Mesendoderm (in vitro differentiated cells): ENCODE measurements at regions not wholly inside any gene's neighbourhood (a gene's known extent, or its start where the extent isn't known, plus 50 kb on each side); places are given as distances from the start of the nearest gene placed in this dataset.

Source experiments
- DNase-seq: peaks from one replicate; pipeline ENCODE4 v3.0.0; 2013
- H2AK5ac ChIP-seq: 2 replicates; pipeline ENCODE4 v1.6.1; 2013; ENCODE audit warnings: low read length, inconsistent platforms
- H2BK120ac ChIP-seq: 2 replicates; pipeline ENCODE4 v1.6.1; 2013; ENCODE audit warnings: low read depth, mild to moderate bottlenecking, low read length, moderate library complexity, mixed read lengths
- H2BK15ac ChIP-seq: replicated peaks from 2 replicates; pipeline ENCODE4 v1.6.1; 2013; ENCODE audit warnings: low read depth, mild to moderate bottlenecking, moderate library complexity
- H2BK5ac ChIP-seq: 2 replicates; pipeline ENCODE4 v1.6.1; 2013; ENCODE audit warnings: low read length, inconsistent platforms
- H3K18ac ChIP-seq: 2 replicates; pipeline ENCODE4 v1.6.1; 2013; ENCODE audit warnings: mild to moderate bottlenecking, low read length, mixed read lengths
- H3K23ac ChIP-seq: one replicate; pipeline ENCODE4 v1.6.1; 2013; ENCODE audit warnings: low read length
- H3K27ac ChIP-seq: 2 replicates; pipeline ENCODE4 v1.5.1; 2013; ENCODE audit warnings: low read depth, mild to moderate bottlenecking, inconsistent platforms, low read length, moderate library complexity
- H3K27me3 ChIP-seq: 2 replicates; pipeline ENCODE4 v1.6.1; 2013; ENCODE audit warnings: low read length, control low read depth, mild to moderate bottlenecking, inconsistent platforms; ENCODE audit not compliant: insufficient read depth, poor library complexity
- H3K36me3 ChIP-seq: 2 replicates; pipeline ENCODE4 v1.6.1; 2013; ENCODE audit warnings: low read length, inconsistent platforms; ENCODE audit not compliant: control insufficient read depth, insufficient read depth
- H3K4ac ChIP-seq: one replicate; pipeline ENCODE4 v1.6.1; 2013; ENCODE audit warnings: low read depth, mild to moderate bottlenecking, low read length, moderate library complexity
- H3K4me1 ChIP-seq: 2 replicates; pipeline ENCODE4 v1.6.1; 2013; ENCODE audit warnings: low read depth, low read length, inconsistent platforms; ENCODE audit not compliant: control insufficient read depth
- H3K4me2 ChIP-seq: 2 replicates; pipeline ENCODE4 v1.6.1; 2013; ENCODE audit warnings: low read length
- H3K4me3 ChIP-seq: 2 replicates; pipeline ENCODE4 v1.5.1; 2013; ENCODE audit warnings: mild to moderate bottlenecking, low read length
- H3K56ac ChIP-seq: one replicate; pipeline ENCODE4 v1.6.1; 2013; ENCODE audit warnings: low read length
- H3K79me1 ChIP-seq: 2 replicates; pipeline ENCODE4 v1.6.1; 2013; ENCODE audit warnings: low read length, inconsistent platforms
- H3K79me2 ChIP-seq: 2 replicates; pipeline ENCODE4 v1.6.1; 2013; ENCODE audit warnings: mild to moderate bottlenecking, low read length; ENCODE audit not compliant: control insufficient read depth, insufficient read depth
- H3K9ac ChIP-seq: 2 replicates; pipeline ENCODE4 v1.6.1; 2013; ENCODE audit warnings: low read length, inconsistent platforms
- H4K5ac ChIP-seq: one replicate; pipeline ENCODE4 v1.6.1; 2013; ENCODE audit warnings: low read length
- H4K8ac ChIP-seq: one replicate; pipeline ENCODE4 v1.6.1; 2013; ENCODE audit warnings: low read depth, mild to moderate bottlenecking, control low read depth, low read length, moderate library complexity
- WGBS: extraction: QIAGEN DNeasy Blood & Tissue Kit; methylation state at CpG from one replicate; pipeline ENCODE4 v1.1.7; 2013; ENCODE audit warnings: low lambda C conversion rate, missing lambda C conversion rate; ENCODE audit not compliant: insufficient coverage; ENCODE audit errors: extremely low coverage; 5-methylcytosine and 5-hydroxymethylcytosine counted together

DNA sequence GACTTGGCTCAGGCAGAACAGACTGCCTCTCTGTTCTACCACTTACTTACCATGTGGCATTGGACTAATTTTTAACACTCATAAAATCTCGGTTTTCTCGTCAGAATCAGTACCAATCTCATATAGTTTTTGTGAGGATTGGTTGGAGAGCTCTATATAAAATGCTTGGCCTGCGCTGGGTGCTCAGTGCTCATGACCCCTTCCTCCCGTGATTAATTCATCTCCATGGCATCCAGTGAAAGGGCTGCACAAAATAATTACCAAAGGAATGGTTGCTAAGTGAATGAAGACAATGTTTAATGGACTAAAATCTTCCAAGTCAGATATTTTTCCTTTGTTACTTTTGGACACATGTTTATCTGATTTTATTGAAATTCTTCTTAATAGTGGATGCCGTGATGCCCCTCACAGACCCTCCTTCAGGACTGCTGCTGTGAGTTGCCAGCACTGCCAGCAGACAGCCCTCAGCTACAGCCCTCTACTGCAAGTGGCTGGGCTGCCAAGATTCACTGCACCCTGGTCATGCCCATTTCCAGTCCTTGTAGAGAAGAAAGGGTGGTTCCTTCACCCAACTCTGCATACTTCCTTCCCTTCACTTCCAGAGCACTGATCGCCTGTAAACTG lies 436.5 kb downstream of the LMO4 start:
- Histone ChIP-seq H3K4ac (no peak overlapping the region), H3K79me1 (no peaks in the 10 kb centered on the region), H3K79me2 (no peaks in the 10 kb centered on the region), H3K23ac (no peak overlapping the region), H3K56ac (no peak overlapping the region), H2BK120ac (no peak overlapping the region), H3K4me2 (no peak overlapping the region), H3K18ac (no peak overlapping the region), H2AK5ac (no peak overlapping the region), H3K36me3 (no peaks in the 10 kb centered on the region), H3K4me3 (no peak overlapping the region), H2BK15ac (no peak overlapping the region), H4K5ac (no peak overlapping the region), H3K4me1 (no peaks in the 10 kb centered on the region), H3K9ac (no peak overlapping the region), H4K8ac (no peak overlapping the region), H3K27me3 (no peaks in the 10 kb centered on the region), H3K27ac (no peak overlapping the region), H2BK5ac (no peak overlapping the region)
- no peak for DNase-seq
- WGBS = no CpG with 5 or more reads among the region's 6 CpGs

DNA sequence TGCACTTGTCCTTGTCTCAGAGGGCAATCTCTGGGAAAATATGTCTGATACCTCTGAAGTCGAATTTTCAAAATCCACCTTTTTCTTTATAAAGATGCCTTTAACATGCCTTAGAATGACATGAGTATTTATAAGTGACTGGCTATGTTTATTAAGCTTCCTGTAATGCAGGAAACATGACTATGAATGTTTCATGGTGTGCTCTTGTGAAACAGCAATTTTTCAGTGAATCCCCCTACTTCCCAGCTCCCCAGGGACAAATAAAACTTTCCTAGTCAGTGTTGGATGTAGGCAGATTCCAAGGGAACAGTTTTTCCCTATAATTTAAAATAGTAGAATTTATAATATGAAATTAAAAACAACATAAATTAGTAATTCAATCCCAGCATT lies 437.0 kb downstream of the LMO4 start:
- no peak overlapping the region for H2AK5ac ChIP-seq
- H4K5ac ChIP-seq = no peak overlapping the region
- H3K56ac ChIP-seq = no peak overlapping the region
- no peaks in the 10 kb centered on the region for H3K79me2 ChIP-seq
- H3K4ac ChIP-seq = no peak overlapping the region
- H4K8ac ChIP-seq = no peak overlapping the region
- no CpG with 5 or more reads among the region's 1 CpG for WGBS
- no peaks in the 10 kb centered on the region for H3K36me3 ChIP-seq
- H3K27ac ChIP-seq = no peak overlapping the region
- H2BK120ac ChIP-seq = no peak overlapping the region
- no peaks in the 10 kb centered on the region for H3K79me1 ChIP-seq
- no peak for DNase-seq
- H2BK15ac ChIP-seq = no peak overlapping the region
- no peak overlapping the region for H3K9ac ChIP-seq
- H3K4me3 ChIP-seq = no peak overlapping the region
- H3K4me2 ChIP-seq = no peak overlapping the region
- H3K27me3 ChIP-seq = no peaks in the 10 kb centered on the region
- H3K18ac ChIP-seq = no peak overlapping the region
- H3K23ac ChIP-seq = no peak overlapping the region
- no peaks in the 10 kb centered on the region for H3K4me1 ChIP-seq
- no peak overlapping the region for H2BK5ac ChIP-seq

GRCh38 chr1:87766737-87767136 lies 438.1 kb downstream of the LMO4 start:
- Histone ChIP-seq H3K56ac (no peak overlapping the region), H2AK5ac (no peak overlapping the region), H3K9ac (no peak overlapping the region), H3K4me1 (no peaks in the 10 kb centered on the region), H3K79me1 (no peaks in the 10 kb centered on the region), H4K5ac (no peak overlapping the region), H3K79me2 (no peaks in the 10 kb centered on the region), H3K27ac (no peak overlapping the region), H3K4me2 (no peak overlapping the region), H3K4me3 (no peak overlapping the region), H2BK120ac (no peak overlapping the region), H2BK5ac (no peak overlapping the region), H3K23ac (no peak overlapping the region), H3K27me3 (no peaks in the 10 kb centered on the region), H3K4ac (no peak overlapping the region), H3K36me3 (no peaks in the 10 kb centered on the region), H2BK15ac (no peak overlapping the region), H4K8ac (no peak overlapping the region), H3K18ac (no peak overlapping the region)
- no peak for DNase-seq
- WGBS = no CpG with 5 or more reads among the region's 1 CpG

DNA sequence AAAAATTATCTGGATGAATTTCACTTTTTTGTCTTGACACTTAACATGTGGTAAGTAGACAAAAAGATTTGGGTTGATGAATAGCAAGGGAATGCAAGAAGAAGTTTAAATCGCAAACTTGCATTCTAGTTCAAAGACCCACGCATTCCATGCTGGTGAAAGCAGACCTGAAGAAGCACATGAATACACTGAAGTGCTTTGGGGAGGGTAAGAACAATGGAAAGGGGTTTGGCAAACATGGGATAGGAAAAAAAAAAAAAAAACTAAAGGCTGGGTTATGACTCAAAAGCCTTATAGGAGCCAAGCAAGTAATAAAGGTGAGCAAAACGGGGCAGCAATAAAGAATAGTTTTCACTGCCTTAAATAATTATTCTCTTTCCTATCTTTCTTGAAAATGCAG lies 450.2 kb downstream of the LMO4 start:
- no peaks in the 10 kb centered on the region for H3K36me3 ChIP-seq
- no CpG with 5 or more reads among the region's 3 CpGs for WGBS
- H4K5ac ChIP-seq = no peak overlapping the region
- no peaks in the 10 kb centered on the region for H3K4me1 ChIP-seq
- H3K9ac ChIP-seq = no peak overlapping the region
- H3K79me1 ChIP-seq = no peaks in the 10 kb centered on the region
- no peak overlapping the region for H3K27ac ChIP-seq
- DNase-seq = peak; percentile 67
- no peak overlapping the region for H3K4me3 ChIP-seq
- no peak overlapping the region for H2BK5ac ChIP-seq
- no peak overlapping the region for H3K56ac ChIP-seq
- no peaks in the 10 kb centered on the region for H3K27me3 ChIP-seq
- H2BK15ac ChIP-seq = no peak overlapping the region
- no peaks in the 10 kb centered on the region for H3K79me2 ChIP-seq
- no peak overlapping the region for H3K4me2 ChIP-seq
- H3K23ac ChIP-seq = no peak overlapping the region
- no peak overlapping the region for H3K18ac ChIP-seq
- H2BK120ac ChIP-seq = no peak overlapping the region
- H3K4ac ChIP-seq = no peak overlapping the region
- H2AK5ac ChIP-seq = no peak overlapping the region
- no peak overlapping the region for H4K8ac ChIP-seq

DNA sequence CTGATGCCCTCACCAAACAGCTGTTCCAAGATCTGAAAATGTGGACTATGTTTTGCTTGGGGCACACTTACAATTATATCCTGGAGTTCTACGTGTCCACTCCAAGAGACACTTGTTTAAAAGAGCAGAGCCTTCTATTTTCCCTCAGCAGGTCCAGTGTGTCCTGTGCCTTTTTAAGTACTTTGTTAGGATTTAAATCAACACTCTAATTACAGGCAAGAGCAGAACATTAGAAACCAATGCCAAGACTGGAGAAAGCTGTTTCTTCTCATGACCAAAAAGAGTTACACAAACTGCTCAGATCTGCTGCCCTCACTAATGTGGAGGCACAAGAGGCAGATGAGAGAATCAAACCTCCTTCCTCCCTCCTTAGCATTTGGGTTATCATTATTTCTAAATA lies 452.9 kb downstream of the LMO4 start:
- Histone ChIP-seq H3K4me1 (no peaks in the 10 kb centered on the region), H3K23ac (no peak overlapping the region), H3K27me3 (no peaks in the 10 kb centered on the region), H3K56ac (no peak overlapping the region), H2BK120ac (no peak overlapping the region), H3K36me3 (no peaks in the 10 kb centered on the region), H3K4me3 (no peak overlapping the region), H3K18ac (no peak overlapping the region), H4K5ac (no peak overlapping the region), H2AK5ac (no peak overlapping the region), H2BK15ac (no peak overlapping the region), H3K27ac (no peak overlapping the region), H3K4me2 (no peak overlapping the region), H3K79me2 (no peaks in the 10 kb centered on the region), H3K4ac (no peak overlapping the region), H2BK5ac (no peak overlapping the region), H4K8ac (no peak overlapping the region), H3K9ac (no peak overlapping the region), H3K79me1 (no peaks in the 10 kb centered on the region)
- no peak for DNase-seq
- WGBS = no CpG with 5 or more reads among the region's 1 CpG

DNA sequence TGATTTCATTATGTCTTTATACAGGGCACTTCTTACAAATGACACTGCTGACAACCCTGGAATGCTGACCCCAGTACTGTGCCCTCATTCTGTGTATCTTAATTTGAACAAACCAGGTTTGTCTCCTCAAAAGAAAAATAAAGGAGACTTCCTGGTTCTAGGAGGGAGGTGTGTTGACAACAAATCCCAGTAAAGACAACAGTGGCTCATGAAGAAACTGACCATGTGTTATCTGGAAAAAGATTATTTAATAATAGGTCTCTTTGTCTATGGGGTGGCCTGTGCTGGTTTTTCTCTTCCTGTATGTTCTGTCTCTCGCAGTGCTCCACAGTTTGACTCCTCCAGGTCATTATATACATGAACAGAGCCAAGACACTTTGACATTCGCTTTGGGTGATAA lies 454.6 kb downstream of the LMO4 start:
- Histone ChIP-seq H2BK120ac (no peak overlapping the region), H3K79me1 (no peaks in the 10 kb centered on the region), H3K27ac (no peak overlapping the region), H2AK5ac (no peak overlapping the region), H2BK15ac (no peak overlapping the region), H2BK5ac (no peak overlapping the region), H3K4me1 (peaks cover 8% of the 10 kb centered on the region), H4K5ac (no peak overlapping the region), H3K4me2 (no peak overlapping the region), H3K79me2 (no peaks in the 10 kb centered on the region), H3K27me3 (no peaks in the 10 kb centered on the region), H3K36me3 (no peaks in the 10 kb centered on the region), H3K23ac (no peak overlapping the region), H4K8ac (no peak overlapping the region), H3K4me3 (no peak overlapping the region), H3K9ac (no peak overlapping the region), H3K4ac (no peak overlapping the region), H3K56ac (no peak overlapping the region), H3K18ac (no peak overlapping the region)
- DNase-seq = no peak
- no CpG with 5 or more reads among the region's 2 CpGs for WGBS
